ENCODE measurements at regions not wholly inside any gene's neighbourhood (a gene's known extent, or its start where the extent isn't known, plus 50 kb on each side); places are given as distances from the start of the nearest gene placed in this dataset.

GRCh38 chr2:209189893-209190292 lies 234.0 kb upstream of the MAP2 start:
- no peak for TF ChIP-seq CTCF (IDR thresholded peaks at IDR 0.05; ENCODE audit: insufficient read depth, low read length, poor library complexity, severe bottlenecking)
- no peak for DNase-seq (ENCODE audit: extremely low read depth, insufficient read length)
- no peaks in the 10 kb centered on the region for H3K36me3 ChIP-seq (ENCODE audit: control insufficient read depth, insufficient read depth, low read length)
- no peak overlapping the region for H3K4me3 ChIP-seq (replicated peaks; ENCODE audit: low read depth, low read length)
- H3K27me3 ChIP-seq (replicated peaks; ENCODE audit: control insufficient read depth, insufficient read depth, low read length), result no peaks in the 10 kb centered on the region

- Histone ChIP-seq H3K27me3 (replicated peaks; ENCODE audit: control insufficient read depth, insufficient read depth, low read length) (no peaks in the 10 kb centered on the region), H3K36me3 (ENCODE audit: control insufficient read depth, insufficient read depth, low read length) (no peaks in the 10 kb centered on the region), H3K4me3 (replicated peaks; ENCODE audit: low read depth, low read length) (no peak overlapping the region)
- no peak for TF ChIP-seq CTCF (IDR thresholded peaks at IDR 0.05; ENCODE audit: insufficient read depth, low read length, poor library complexity, severe bottlenecking)
- DNase-seq (ENCODE audit: extremely low read depth, insufficient read length), result no peak
Observed at GRCh38 chr2:209191139-209191538, 232.7 kb upstream of the MAP2 start.

- no peak overlapping the region for H3K4me3 ChIP-seq (replicated peaks; ENCODE audit: low read depth, low read length)
- no peak for TF ChIP-seq CTCF (IDR thresholded peaks at IDR 0.05; ENCODE audit: insufficient read depth, low read length, poor library complexity, severe bottlenecking)
- no peaks in the 10 kb centered on the region for H3K27me3 ChIP-seq (replicated peaks; ENCODE audit: control insufficient read depth, insufficient read depth, low read length)
- H3K36me3 ChIP-seq (ENCODE audit: control insufficient read depth, insufficient read depth, low read length), result no peaks in the 10 kb centered on the region
- no peak for DNase-seq (ENCODE audit: extremely low read depth, insufficient read length)
Observed at GRCh38 chr2:209194717-209195116, 229.1 kb upstream of the MAP2 start.

GRCh38 chr2:209208211-209208610 lies 215.6 kb upstream of the MAP2 start:
- TF ChIP-seq CTCF (IDR thresholded peaks at IDR 0.05; ENCODE audit: insufficient read depth, low read length, poor library complexity, severe bottlenecking), result peak; percentile 72
- Histone ChIP-seq H3K36me3 (ENCODE audit: control insufficient read depth, insufficient read depth, low read length) (no peaks in the 10 kb centered on the region), H3K4me3 (replicated peaks; ENCODE audit: low read depth, low read length) (no peak overlapping the region), H3K27me3 (replicated peaks; ENCODE audit: control insufficient read depth, insufficient read depth, low read length) (no peaks in the 10 kb centered on the region)
- DNase-seq (ENCODE audit: extremely low read depth, insufficient read length), result no peak

- Histone ChIP-seq H3K36me3 (ENCODE audit: control insufficient read depth, insufficient read depth, low read length) (no peaks in the 10 kb centered on the region), H3K27me3 (replicated peaks; ENCODE audit: control insufficient read depth, insufficient read depth, low read length) (no peaks in the 10 kb centered on the region), H3K4me3 (replicated peaks; ENCODE audit: low read depth, low read length) (no peak overlapping the region)
- no peak for TF ChIP-seq CTCF (IDR thresholded peaks at IDR 0.05; ENCODE audit: insufficient read depth, low read length, poor library complexity, severe bottlenecking)
- no peak for DNase-seq (ENCODE audit: extremely low read depth, insufficient read length)
Observed at GRCh38 chr2:209209943-209210342, 213.9 kb upstream of the MAP2 start.

- H3K4me3 ChIP-seq (replicated peaks; ENCODE audit: low read depth, low read length), result no peak overlapping the region
- TF ChIP-seq CTCF (IDR thresholded peaks at IDR 0.05; ENCODE audit: insufficient read depth, low read length, poor library complexity, severe bottlenecking), result no peak
- no peaks in the 10 kb centered on the region for H3K27me3 ChIP-seq (replicated peaks; ENCODE audit: control insufficient read depth, insufficient read depth, low read length)
- DNase-seq (ENCODE audit: extremely low read depth, insufficient read length), result no peak
- H3K36me3 ChIP-seq (ENCODE audit: control insufficient read depth, insufficient read depth, low read length), result no peaks in the 10 kb centered on the region
Observed at GRCh38 chr2:209230560-209230959, 193.3 kb upstream of the MAP2 start.
